Right hindlimb (tissue), 1 donor: ENCODE measurements at regions not wholly inside any gene's neighbourhood (a gene's known extent, or its start where the extent isn't known, plus 50 kb on each side); places are given as distances from the start of the nearest gene placed in this dataset.
"Not testable (repeated sequence)": the region's sequence is repeated elsewhere in the genome, so short reads cannot be mapped to it uniquely, and the experiment has no call there.

ENCODE experiments used
- DNase-seq: peaks from one replicate; pipeline ENCODE4 v3.0.0-alpha.2; 2018

DNA sequence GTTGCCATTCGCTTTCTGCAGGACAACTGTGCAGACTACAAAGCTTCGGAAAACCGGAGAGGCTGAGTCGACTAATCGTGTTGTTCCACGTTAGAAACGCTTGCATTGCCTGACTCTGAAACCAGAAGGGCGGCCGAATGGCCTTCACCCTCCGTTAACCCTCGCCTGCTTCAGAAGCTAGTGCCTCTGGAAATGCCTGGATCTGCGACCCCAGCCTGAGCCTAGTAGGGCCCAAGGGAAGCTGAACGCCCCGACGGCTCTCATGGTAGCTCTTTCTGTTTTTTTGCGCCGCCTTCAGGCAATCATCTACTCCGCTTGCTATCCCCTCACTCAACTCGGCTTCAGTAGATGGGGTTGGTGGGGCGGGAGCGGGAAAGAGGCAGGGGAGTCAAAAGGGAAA lies 117.3 kb downstream of the PPIAL4A start:
- DNase-seq = not testable (repeated sequence)

DNA sequence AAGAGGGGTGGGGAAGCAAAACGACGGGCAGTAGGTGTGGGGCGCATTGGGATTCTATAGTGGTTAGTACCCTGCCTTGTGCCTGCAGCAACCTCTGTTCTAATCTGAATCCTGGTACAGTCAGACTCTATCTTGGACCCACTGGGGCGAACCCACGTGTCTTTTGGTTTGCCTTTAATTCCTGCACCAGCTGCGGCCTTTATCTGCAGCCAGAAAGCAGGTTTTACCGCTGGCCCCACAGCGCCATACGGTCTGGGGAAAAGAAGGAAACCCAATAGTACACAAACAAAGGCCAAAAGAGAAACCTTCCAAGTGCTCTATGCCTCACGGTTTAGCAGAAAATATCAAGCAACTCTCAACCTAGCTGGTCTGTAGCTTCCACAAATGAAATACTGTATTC lies 118.2 kb downstream of the PPIAL4A start:
- DNase-seq = not testable (repeated sequence)

DNA sequence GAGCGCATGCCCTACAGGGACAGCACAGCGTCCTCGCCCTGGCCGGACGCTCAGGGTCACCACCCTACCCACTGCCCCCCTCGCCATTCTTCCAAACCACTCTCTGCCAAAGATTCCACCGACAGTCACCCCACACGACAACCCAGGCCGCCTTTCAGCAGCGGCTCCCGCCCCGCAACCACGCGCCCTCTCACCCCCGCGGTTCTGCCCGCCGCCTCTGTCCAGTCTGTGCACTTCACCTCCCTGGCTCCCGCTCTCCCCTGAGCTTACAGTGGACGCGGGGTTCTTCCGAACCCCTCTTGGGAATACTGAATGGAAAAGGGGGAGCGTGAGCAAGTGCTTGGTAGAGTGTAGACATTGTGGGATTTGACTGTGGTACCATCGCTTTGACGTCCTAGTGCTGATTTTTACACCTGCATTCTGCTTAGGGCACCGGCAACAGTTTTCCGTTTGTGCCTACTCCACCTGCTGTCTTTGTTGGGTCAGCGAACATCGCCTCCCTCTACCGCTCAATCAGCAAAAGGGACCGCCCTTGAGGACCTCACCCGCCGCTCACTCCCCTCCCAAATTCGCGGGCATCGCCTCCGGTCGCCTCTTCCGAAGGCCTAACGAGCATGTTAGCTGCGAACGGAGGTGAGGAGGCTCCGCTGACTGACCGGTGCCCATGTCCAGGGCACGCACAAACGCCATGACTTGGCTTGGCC lies 119.1 kb downstream of the PPIAL4A start:
- not testable (repeated sequence) for DNase-seq

DNA sequence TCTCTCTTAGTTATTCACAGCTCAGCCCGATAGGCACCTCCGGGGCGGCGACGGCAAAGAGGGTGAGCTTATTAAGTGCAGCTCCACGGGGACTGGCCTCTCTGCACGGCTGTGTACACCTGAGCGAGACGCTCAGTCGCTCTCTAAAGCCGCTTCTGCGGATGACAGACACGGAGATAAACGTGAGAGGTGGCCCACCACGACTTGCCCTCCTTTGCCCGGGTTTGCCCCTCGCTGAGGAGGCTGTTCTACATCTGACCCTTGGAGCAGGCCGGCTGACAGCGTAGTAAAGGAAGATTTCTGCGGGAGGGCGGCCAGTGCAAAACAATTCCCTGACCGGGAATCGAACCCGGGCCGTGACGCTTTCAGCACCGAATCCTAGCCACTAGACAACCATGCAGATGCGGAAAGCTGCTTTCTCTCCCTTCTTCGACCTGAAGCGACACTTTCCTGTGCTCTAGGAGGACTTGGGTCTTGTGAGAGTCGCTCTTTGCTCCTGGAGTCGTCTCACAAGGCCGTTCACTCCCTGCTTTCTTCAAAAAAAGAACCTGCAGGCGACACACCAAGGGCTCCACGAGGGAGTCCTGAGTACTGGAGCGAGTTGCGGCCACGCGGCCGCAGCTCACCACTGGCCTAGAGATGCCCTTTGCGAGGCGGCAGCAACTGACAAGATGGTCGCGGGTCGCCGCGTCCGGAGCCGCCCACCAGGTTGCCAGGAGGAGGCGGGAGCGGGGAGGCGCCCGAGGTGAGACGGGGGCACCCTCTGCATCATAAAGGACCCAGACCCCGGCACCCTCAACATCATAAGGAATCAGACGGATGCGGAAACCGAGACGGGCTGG lies 119.9 kb downstream of the PPIAL4A start:
- not testable (repeated sequence) for DNase-seq

DNA sequence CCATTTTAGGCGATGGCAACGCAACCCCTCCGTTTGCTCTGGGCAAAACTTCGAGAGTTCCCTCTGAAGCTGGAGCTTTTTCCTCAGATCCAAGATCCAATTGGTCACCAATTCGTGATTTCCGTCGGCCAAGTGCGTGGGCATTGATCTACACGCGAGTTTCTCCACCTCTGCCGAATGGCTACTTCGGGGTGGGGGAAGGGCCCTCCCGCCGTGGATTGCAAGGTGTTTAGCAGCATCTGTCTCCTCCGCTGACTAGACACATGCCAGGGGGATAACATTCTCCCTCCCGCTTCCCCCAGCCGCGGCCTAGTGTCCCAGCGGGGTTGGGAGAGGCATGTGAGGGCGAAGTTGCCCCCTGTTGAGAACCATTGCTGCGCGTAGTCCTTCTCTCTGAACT lies 120.6 kb downstream of the PPIAL4A start:
- not testable (repeated sequence) for DNase-seq

DNA sequence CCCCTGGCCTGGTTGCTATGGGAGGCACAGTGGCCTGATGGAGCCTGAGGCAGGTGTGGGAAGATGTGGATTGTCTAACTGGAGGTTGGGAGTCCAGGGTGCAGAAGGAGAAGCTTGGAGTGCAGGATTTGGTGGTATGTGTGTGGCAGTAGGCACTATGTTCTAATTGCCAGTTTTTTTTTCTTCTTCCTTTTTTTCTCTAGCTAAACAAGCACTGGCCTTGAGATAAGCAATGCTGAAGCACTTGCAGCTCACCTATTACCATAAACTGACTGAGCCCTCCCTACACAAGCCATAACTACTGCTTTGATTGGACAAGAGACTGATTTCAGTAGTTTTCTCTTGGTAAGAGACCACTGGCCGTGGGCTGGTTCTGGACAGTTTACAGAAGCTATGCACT lies 123.6 kb downstream of the PPIAL4A start:
- DNase-seq = not testable (repeated sequence)

DNA sequence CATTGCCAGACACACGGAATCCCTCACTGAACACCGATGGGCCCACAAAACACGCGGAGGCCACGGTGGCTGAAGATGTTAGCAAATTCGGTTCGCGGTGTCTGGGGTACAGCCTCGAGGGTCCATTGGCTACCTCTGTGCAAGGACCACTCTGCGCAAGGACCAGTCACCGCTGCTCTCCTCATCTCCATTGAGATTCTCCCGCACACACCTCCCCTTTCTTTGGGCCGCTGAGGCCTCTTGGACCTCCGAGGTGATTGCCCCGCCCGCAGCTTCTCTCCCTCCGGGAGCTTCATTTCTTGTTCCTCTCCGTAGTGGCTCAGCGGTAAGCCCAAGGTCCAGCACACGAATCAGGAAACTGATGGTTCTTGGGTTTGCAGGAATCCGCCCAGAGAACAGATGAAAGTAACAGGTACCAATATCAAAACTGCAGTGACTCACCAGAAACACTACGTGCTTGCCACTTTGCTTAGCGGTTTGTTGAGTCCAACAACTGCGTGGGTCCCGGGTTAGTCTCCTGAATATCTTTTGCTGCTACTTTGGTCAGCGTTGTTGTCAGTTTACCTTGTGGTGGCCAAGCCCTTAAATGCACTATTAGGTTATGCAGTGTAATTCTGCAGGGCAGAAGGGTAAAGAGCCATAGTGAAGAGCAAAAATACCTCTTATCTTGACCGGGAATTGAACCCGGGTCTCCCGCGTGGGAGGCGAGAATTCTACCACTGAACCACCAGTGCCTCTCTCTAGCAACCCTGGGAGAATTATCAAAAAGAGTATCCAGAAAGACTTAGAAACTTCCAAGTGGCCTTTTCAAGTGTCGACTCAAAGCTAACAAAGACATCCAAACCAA lies 126.8 kb downstream of the PPIAL4A start:
- peak; percentile 41 for DNase-seq

DNA sequence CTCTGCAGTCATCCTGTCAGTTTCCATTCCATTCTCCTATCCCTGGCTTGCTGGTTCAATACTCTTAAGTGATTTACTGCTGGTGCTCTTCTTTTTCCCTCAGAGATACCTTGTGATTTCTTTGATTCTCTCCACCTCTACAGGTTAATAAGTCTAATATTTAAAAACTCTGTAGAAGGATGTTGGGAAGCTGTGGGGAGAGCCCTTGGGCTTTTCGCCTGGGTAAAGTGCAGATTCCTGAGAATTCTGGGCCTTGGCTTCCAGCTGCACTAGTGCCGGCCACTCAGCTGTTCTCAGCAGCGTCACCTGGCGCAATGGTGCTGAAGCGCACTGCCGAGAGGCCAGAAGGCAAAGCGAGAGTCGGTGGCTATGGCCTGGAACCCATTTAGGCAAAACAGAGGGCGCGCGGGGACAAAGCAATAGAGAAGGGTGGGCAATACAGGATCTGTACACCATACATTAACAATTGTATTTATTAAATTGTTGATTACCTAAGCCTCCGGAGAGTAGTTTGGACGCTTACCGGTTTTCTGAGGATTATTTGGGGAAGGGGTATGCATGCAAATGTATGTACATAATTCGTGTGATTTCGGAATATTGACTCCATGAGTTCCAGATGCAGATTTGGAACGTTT lies 130.3 kb downstream of the PPIAL4A start:
- DNase-seq = not testable (repeated sequence)

DNA sequence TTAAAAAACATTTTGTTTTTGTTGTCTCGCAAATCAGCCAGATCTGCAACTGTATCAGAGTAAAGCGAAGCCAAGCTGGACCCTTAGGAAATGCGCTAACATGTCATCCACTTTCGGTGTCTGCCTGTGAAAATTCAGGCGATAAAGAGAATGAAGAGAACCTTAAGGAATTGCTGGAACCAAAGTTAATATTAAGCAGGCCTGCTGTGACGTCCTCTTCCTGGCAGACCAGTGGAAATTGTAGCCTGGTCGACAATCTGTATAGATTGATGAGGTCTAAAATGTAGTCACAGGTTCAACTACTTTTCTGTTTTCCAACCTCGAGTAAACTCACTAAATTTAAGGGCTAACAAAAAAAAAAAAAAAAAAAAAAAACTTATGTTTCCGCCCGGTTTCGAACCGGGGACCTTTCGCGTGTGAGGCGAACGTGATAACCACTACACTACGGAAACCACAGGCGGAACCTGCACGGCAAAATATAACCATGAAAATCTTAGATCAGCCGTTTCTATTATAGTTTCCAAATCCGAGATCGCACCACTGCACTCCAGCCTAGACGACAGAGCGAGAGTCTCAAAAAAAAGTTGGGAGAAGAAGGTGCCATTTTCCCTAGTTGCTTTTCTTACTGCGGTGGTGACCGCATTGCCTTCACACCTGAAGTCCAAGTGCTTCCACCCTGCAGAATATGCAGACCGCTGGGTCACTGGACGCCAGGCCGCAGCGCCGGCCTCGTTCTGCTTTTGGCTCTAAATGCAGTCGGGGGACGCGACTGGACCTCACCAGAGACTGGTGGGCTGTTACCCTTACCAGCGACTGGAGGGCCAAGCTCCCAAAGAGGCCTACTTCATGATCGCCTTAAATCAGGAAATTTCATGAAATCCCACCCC lies 131.0 kb downstream of the PPIAL4A start:
- peak; percentile 66 for DNase-seq

DNA sequence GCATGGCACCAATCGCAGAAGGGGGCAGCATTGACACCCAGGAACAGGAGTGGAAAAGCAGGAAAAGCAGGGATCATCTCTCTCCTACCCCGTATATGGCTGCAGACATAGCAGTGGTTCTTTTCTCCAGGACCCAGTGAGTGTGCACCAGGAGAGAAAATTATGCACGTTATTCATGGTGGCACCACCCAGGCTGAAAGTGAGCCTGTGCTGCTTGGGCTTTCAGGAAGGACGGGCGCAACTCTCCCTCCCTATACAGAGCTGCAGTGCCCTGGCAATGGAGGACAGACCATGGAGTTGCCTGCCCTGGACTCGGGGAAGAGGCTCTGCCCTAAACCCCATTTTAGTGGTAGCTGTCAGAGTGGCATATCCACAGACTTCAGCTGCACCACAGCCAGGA lies 132.1 kb downstream of the PPIAL4A start:
- DNase-seq = not testable (repeated sequence)

DNA sequence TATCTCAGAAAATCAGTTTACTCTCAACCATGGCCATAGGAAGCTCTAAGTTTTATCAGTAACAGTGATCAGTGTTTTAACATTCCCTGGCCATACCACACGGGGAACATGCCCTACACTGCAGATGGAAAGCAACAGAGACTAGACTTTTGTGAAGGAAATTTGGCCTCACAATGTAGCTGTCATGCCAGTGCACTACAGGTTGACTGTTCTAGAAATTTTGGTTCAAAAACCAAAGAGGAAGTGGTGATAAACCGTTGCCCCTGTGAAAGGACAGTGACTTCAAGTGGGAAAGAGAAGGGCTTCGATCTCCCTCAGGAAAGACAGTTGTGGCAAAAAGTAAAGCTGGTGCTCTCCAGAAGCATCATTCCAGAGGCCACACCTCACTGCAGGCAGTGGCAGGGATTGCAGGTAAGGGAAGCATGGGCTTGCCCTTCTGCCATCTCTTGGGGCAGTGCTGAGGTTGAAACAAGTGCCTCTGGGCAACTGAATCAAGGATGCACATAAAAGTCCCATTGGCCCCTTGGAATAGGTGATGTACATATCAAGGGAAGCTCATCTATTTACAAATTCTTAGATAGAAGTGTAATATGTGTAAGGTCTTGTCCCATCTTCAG lies 143.4 kb downstream of the PPIAL4A start:
- not testable (repeated sequence) for DNase-seq

DNA sequence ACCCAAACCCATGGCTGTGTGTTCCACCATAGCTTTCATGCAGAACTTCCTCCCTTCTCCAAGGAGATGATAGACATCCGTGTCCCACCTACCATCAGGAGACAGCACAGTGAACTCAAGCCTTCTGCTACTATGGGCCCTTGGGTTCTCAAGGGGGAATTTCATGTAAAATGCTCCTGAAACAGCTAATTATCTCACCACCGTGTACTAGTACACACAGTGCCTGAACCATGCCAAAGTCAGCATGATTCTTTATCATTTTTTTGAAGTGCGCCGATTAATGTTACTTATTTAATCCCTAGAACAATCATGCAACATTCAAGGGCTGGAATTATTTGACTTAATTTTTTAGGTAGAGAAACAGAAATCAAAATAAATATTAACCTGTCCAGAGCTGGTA lies 147.2 kb downstream of the PPIAL4A start:
- not testable (repeated sequence) for DNase-seq

DNA sequence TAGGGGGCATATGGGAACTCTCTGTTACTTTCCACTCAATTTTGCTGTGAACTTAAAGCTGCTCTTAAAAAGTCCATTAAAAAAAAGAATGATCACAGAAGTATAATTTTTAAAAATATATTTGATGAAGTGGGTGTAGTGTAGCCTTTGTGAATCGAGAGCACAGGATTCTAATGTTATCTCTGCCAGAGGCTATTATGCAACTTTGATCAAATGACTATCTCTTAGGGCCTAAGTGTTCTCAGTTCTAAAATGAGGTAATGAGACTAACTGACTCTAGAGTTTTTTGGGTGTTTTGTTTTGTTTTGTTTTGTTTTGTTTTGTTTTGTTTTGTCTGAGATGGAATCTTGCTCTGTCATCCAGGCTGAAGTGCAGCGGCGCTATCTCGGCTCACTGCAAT lies 143.2 kb downstream of the FAM72B start:
- not testable (repeated sequence) for DNase-seq

DNA sequence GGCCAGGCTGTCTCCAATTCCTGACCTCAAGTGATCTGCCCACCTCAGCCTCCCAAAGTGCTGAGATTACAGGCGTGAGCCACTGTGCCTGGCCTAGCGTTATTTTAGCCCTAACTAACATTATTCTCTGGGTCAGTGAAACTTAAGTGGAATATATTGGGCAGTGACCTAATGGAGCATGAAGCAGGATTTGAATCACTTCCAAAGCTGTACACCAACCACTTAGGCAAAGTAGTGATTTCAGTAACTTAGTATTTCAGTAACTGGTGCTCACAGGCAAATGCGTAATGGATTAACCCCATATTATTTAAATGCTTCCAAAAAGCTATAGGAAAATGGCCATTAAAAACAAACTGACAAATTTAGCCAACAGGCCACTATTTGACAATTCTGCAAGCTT lies 142.6 kb downstream of the FAM72B start:
- not testable (repeated sequence) for DNase-seq

DNA sequence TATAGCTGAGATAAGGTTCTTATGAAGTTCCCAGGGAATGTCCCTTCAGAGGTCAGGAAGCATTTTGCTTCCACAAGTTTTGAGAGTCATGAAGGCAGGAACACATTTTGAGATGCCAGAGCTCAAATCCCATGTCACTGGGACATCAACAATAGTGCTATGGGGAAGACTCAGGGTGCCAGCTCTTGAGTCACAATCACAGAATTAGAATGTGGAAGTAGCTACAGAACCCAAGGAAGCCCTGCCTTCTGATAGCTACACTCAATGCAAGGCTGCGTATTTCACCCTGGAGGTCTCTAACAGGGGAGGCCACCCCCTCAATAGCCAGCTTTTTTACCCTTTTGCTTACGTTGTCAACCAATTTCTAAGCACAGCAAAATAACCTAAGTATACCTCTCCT lies 141.3 kb downstream of the FAM72B start:
- DNase-seq = not testable (repeated sequence)

DNA sequence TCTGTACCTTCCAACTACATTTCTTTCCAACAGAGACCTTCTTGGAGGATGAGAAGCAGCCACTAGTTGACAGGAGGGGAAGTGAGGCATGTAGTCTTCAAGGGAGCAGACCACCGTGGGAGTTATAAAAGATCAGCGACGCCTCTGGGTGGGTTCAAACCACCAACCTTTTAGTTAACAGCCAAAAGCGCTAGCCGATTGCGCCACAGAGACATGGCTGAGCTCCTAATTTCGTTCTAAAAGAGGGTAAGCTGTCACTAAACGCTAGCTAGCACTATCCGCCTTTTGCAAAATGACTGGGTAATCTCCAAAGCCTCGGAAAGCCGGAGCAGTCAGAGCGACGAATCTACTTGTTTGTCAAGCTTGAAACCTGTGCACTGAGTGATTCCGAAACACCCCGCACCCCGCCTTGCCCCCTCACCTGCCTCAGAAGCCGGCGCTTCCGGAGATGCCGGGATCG lies 135.8 kb downstream of the FAM72B start:
- not testable (repeated sequence) for DNase-seq

DNA sequence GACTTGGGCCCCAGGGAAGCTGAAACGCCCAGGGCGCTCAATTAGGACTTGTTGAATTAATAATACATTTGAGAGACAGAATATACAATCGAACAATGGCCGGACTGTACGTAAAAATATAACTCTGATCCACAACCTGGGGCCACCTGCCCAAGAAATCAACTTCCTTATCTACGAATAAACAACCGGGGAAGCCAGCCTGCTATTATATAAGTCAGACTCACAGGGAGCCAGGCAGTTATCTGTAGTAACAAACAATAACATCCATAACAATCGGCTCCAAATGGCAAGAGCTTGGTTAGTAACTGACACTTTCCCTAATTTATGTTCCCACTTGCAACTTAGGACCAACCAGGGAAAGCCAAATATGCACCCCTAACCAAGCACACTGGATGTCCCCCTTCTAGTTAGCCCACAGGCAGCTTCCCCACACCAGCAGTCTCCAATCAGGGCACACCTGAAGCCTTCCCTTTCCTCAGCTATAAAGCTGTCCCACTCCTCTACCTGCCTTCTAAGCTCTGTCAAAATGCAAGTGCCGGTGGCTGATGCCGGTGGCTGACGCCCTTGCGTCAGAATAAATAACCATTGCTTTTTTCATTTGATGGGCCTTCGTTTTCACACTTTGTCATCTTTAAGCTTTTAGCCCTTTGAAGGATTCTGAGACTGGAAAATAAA lies 135.2 kb downstream of the FAM72B start:
- DNase-seq = not testable (repeated sequence)

DNA sequence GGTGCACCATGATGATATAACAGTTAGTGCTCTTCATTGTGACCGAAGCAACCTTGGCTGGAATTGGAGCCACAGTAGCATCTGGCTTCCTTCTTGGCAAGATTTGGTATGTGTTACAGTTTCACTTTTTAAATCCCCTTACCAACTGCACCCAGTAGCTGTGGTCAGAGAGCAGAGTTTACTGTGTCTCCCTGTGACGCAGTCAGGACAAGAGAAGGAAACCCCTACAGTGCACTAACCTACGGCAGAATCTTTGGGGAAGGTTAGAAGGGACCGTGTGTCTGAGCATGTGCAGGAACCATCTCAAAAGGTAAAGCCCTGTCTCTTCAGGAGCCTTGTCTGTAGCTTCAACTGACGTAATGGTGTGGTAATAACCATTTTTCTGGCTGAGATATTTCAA lies 134.0 kb downstream of the FAM72B start:
- not testable (repeated sequence) for DNase-seq

DNA sequence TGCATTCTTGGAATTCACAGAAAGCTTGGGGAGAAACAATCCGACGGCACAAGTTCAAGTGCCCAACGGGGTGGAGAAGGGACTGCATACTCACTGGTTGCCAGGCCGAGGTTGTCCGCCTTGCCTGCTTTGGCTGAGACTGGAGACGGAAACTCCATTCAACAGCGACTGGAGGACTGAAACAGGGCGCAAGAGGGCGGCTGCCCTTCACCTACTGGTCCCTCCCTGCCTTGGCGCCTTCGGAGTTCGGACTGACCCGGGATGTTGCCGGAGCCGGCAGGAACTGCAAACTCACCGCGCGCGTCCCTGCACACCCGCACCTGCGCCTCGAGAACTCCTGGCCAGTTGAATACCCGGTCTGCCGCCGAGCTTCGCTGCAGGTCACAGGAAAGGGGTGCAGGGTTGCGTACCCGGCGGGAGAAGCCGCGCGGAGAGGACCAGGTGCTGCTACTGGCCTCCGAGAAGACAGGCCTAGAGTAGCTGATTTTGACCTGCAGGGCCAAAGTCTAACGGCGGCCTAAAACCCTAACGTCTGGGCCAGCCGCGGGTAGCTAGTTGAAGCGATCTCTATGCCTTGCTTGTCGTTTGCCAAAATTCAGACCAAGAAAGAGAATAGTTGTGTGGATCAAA lies 132.9 kb downstream of the FAM72B start:
- not testable (repeated sequence) for DNase-seq
